ENCODE measurements at regions not wholly inside any gene's neighbourhood (a gene's known extent, or its start where the extent isn't known, plus 50 kb on each side); places are given as distances from the start of the nearest gene placed in this dataset.

GRCh38 chr4:12421364-12421763, 992.7 kb upstream of the HS3ST1 start:
- Histone ChIP-seq H4K20me1 (ENCODE audit: insufficient read depth) (no peaks in the 10 kb centered on the region), H2AFZ (ENCODE audit: low read depth, low read length) (no peak overlapping the region), H3K9ac (ENCODE audit: low read length) (no peak overlapping the region), H3K4me2 (ENCODE audit: low read length) (no peak overlapping the region), H3K9me3 (ENCODE audit: low read length) (no peaks in the 10 kb centered on the region), H3K4me3 (ENCODE audit: low read length) (no peak overlapping the region), H3K36me3 (ENCODE audit: insufficient read depth, low read length) (no peaks in the 10 kb centered on the region), H3K27ac (ENCODE audit: low read length) (no peak overlapping the region), H3F3A (ENCODE audit: insufficient read depth, low read length, poor library complexity, severe bottlenecking) (no peaks in the 10 kb centered on the region), H3K9me2 (ENCODE audit: insufficient read depth, low read length) (no peaks in the 10 kb centered on the region), H3K27me3 (ENCODE audit: insufficient read depth, low read depth, low read length) (no peaks in the 10 kb centered on the region), H3K79me2 (replicated peaks; ENCODE audit: insufficient read depth, low read length) (no peaks in the 10 kb centered on the region)
- TF ChIP-seq MXI1 (conservative IDR thresholded peaks at IDR 0.05; ENCODE audit: poor library complexity, severe bottlenecking) = no peak
- TF ChIP-seq EP300 (conservative IDR thresholded peaks at IDR 0.05; ENCODE audit: poor library complexity, severe bottlenecking) = no peak
- TF ChIP-seq SMC3 (conservative IDR thresholded peaks at IDR 0.05; ENCODE audit: poor library complexity) = no peak

GRCh38 chr4:12416755-12417154, 988.1 kb upstream of the HS3ST1 start:
- H3F3A ChIP-seq (ENCODE audit: insufficient read depth, low read length, poor library complexity, severe bottlenecking) = no peaks in the 10 kb centered on the region
- H3K79me2 ChIP-seq (replicated peaks; ENCODE audit: insufficient read depth, low read length) = no peaks in the 10 kb centered on the region
- H3K36me3 ChIP-seq (ENCODE audit: insufficient read depth, low read length) = no peaks in the 10 kb centered on the region
- H3K4me2 ChIP-seq (ENCODE audit: low read length) = no peak overlapping the region
- TF ChIP-seq RAD21 (conservative IDR thresholded peaks at IDR 0.05) (no peak), TAF1 (IDR thresholded peaks at IDR 0.05; ENCODE audit: low read depth) (no peak), MXI1 (conservative IDR thresholded peaks at IDR 0.05; ENCODE audit: poor library complexity, severe bottlenecking) (no peak), POLR2AphosphoS5 (IDR thresholded peaks at IDR 0.05) (no peak), SMC3 (conservative IDR thresholded peaks at IDR 0.05; ENCODE audit: poor library complexity) (no peak), EP300 (conservative IDR thresholded peaks at IDR 0.05; ENCODE audit: poor library complexity, severe bottlenecking) (no peak), CTCF (IDR thresholded peaks at IDR 0.05; ENCODE audit: poor library complexity, severe bottlenecking) (no peak), EZH2 (IDR thresholded peaks at IDR 0.05; ENCODE audit: borderline replicate concordance, insufficient read depth, low read length, poor library complexity, severe bottlenecking) (no peak)
- TF ChIP-seq, protein P1, sequence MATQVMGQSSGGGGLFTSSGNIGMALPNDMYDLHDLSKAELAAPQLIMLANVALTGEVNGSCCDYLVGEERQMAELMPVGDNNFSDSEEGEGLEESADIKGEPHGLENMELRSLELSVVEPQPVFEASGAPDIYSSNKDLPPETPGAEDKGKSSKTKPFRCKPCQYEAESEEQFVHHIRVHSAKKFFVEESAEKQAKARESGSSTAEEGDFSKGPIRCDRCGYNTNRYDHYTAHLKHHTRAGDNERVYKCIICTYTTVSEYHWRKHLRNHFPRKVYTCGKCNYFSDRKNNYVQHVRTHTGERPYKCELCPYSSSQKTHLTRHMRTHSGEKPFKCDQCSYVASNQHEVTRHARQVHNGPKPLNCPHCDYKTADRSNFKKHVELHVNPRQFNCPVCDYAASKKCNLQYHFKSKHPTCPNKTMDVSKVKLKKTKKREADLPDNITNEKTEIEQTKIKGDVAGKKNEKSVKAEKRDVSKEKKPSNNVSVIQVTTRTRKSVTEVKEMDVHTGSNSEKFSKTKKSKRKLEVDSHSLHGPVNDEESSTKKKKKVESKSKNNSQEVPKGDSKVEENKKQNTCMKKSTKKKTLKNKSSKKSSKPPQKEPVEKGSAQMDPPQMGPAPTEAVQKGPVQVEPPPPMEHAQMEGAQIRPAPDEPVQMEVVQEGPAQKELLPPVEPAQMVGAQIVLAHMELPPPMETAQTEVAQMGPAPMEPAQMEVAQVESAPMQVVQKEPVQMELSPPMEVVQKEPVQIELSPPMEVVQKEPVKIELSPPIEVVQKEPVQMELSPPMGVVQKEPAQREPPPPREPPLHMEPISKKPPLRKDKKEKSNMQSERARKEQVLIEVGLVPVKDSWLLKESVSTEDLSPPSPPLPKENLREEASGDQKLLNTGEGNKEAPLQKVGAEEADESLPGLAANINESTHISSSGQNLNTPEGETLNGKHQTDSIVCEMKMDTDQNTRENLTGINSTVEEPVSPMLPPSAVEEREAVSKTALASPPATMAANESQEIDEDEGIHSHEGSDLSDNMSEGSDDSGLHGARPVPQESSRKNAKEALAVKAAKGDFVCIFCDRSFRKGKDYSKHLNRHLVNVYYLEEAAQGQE (IDR thresholded peaks at IDR 0.05; ENCODE audit: borderline replicate concordance) = no peak
- no peak overlapping the region for H3K27ac ChIP-seq (ENCODE audit: low read length)
- H3K27me3 ChIP-seq (ENCODE audit: insufficient read depth, low read depth, low read length) = no peaks in the 10 kb centered on the region
- H4K20me1 ChIP-seq (ENCODE audit: insufficient read depth) = no peaks in the 10 kb centered on the region
- H3K4me3 ChIP-seq (ENCODE audit: low read length) = no peak overlapping the region
- no peak overlapping the region for H3K9ac ChIP-seq (ENCODE audit: low read length)
- no peak overlapping the region for H2AFZ ChIP-seq (ENCODE audit: low read depth, low read length)
- H3K9me2 ChIP-seq (ENCODE audit: insufficient read depth, low read length) = no peaks in the 10 kb centered on the region
- no peaks in the 10 kb centered on the region for H3K9me3 ChIP-seq (ENCODE audit: low read length)
